ENCODE measurements at regions not wholly inside any gene's neighbourhood (a gene's known extent, or its start where the extent isn't known, plus 50 kb on each side); places are given as distances from the start of the nearest gene placed in this dataset.
"Not testable (repeated sequence)": the region's sequence is repeated elsewhere in the genome, so short reads cannot be mapped to it uniquely, and the experiment has no call there.

- no peak overlapping the region for H3K4me3 ChIP-seq (replicated peaks in 1 of 2; ENCODE audit: low read depth in 2 of 2, low read length in 2 of 2)
- no peak for DNase-seq (ENCODE audit: low read depth in 2 of 2)
- no peak for TF ChIP-seq CTCF (IDR thresholded peaks at IDR 0.05; ENCODE audit: low read depth, low read length)
These were observed 55.7 kb upstream of the HABP2 start for GRCh38 chr10:113497198-113497597.

GRCh38 chr10:113498997-113499396, 53.9 kb upstream of the HABP2 start:
- no peak for TF ChIP-seq CTCF (IDR thresholded peaks at IDR 0.05; ENCODE audit: low read depth, low read length)
- no peak overlapping the region for H3K4me3 ChIP-seq (replicated peaks in 1 of 2; ENCODE audit: low read depth in 2 of 2, low read length in 2 of 2)
- DNase-seq (ENCODE audit: low read depth in 2 of 2): no peak

GRCh38 chr10:113499806-113500205, 53.0 kb upstream of the HABP2 start:
- TF ChIP-seq CTCF (IDR thresholded peaks at IDR 0.05; ENCODE audit: low read depth, low read length): no peak
- H3K4me3 ChIP-seq (replicated peaks in 1 of 2; ENCODE audit: low read depth in 2 of 2, low read length in 2 of 2): no peak overlapping the region
- DNase-seq (ENCODE audit: low read depth in 2 of 2): no peak

GRCh38 chr10:113501031-113501430, 51.8 kb upstream of the HABP2 start:
- not testable (repeated sequence) for DNase-seq (ENCODE audit: low read depth in 2 of 2); H3K4me3 ChIP-seq (replicated peaks in 1 of 2; ENCODE audit: low read depth in 2 of 2, low read length in 2 of 2)

All from cardiac fibroblast (primary cell).